ENCODE measurements at regions not wholly inside any gene's neighbourhood (a gene's known extent, or its start where the extent isn't known, plus 50 kb on each side); places are given as distances from the start of the nearest gene placed in this dataset.

- TF ChIP-seq ZNF274 (IDR thresholded peaks at IDR 0.05; ENCODE audit: low read depth, low read length): no peak
- TF ChIP-seq SUZ12 (IDR thresholded peaks at IDR 0.05; ENCODE audit: extremely low read depth, insufficient read depth, insufficient read length): no peak
- TF ChIP-seq YY1 (IDR thresholded peaks at IDR 0.05; ENCODE audit: insufficient read depth, insufficient read length): no peak
Measured at GRCh38 chr18:71045331-71046065, 756.7 kb downstream of the SOCS6 start.
